Osteoblast (primary cell): ENCODE measurements at regions not wholly inside any gene's neighbourhood (a gene's known extent, or its start where the extent isn't known, plus 50 kb on each side); places are given as distances from the start of the nearest gene placed in this dataset.

Experiments used
- DNase-seq: peaks from one replicate; pipeline ENCODE4 v3.0.0; 2011; ENCODE audit warnings: low spot score, mixed read lengths; ENCODE audit not compliant: insufficient read length; ENCODE audit errors: missing footprints
- H2AFZ ChIP-seq: 2 replicates; pipeline ENCODE4 v1.6.0; 2011; ENCODE audit warnings: mild to moderate bottlenecking, low read length
- H3K27ac ChIP-seq: 2 replicates; pipeline ENCODE4 v1.5.1; 2011; ENCODE audit warnings: mild to moderate bottlenecking, low read depth, low read length, moderate library complexity
- H3K27me3 ChIP-seq: 2 replicates; pipeline ENCODE4 v1.6.0; 2012; ENCODE audit warnings: mild to moderate bottlenecking, control low read depth, inconsistent platforms, low read length, moderate library complexity; ENCODE audit not compliant: insufficient read depth
- H3K36me3 ChIP-seq: 2 replicates; pipeline ENCODE4 v1.5.1; 2011; ENCODE audit warnings: mild to moderate bottlenecking, low read length, control low read depth, moderate library complexity; ENCODE audit not compliant: insufficient read depth
- H3K4me1 ChIP-seq: 2 replicates; pipeline ENCODE4 v1.5.1; 2011; ENCODE audit warnings: mild to moderate bottlenecking, low read length, control low read depth, moderate library complexity; ENCODE audit not compliant: insufficient read depth
- H3K4me2 ChIP-seq: 2 replicates; pipeline ENCODE4 v1.6.0; 2011; ENCODE audit warnings: mild to moderate bottlenecking, low read length; ENCODE audit not compliant: insufficient read depth
- H3K4me3 ChIP-seq: fragments of 200-600 bp; sonication (generic); 3 replicates; pipeline ENCODE4 v1.5.1; 2012; ENCODE audit warnings: mild to moderate bottlenecking, low read length, inconsistent platforms; ENCODE audit not compliant: insufficient read depth
- H3K79me2 ChIP-seq: 2 replicates; pipeline ENCODE4 v1.6.0; 2012; ENCODE audit warnings: mild to moderate bottlenecking, low read length, control low read depth, inconsistent platforms; ENCODE audit not compliant: insufficient read depth
- H3K9me3 ChIP-seq: 2 replicates; pipeline ENCODE4 v1.5.1; 2011; ENCODE audit warnings: low read depth, low read length, control low read depth
- H4K20me1 ChIP-seq: 2 replicates; pipeline ENCODE4 v1.6.0; 2012; ENCODE audit warnings: mild to moderate bottlenecking, low read length, control low read depth; ENCODE audit not compliant: insufficient read depth
- TF ChIP-seq, protein P1 (sequence below): IDR thresholded peaks from 2 replicates; pipeline ENCODE4 v1.5.1; 2011; ENCODE audit warnings: mild to moderate bottlenecking, low read depth, low read length, moderate library complexity; ENCODE audit errors: extremely low read depth

DNA sequence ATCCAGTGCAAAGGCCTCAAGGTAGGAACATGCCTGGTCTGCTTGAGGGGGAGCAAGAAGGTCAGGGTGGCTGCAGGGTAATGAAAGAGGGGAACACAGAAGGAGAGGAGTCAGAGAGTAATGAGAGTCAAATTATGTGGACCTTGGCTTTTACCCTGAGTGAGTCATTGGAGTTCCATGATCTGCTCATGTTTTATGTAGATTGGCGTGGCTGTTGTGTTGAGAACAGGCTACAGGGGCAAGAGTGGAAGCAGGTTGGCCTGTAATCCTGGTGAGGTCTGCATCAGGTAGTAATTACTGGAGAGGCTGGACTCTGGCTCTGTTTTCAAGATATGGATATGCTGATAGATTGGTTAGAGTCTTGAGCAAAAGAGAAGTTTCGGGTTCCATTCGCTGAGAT, 177.7 kb upstream of the NR3C1 start:
- H3K27me3 ChIP-seq: no peaks in the 10 kb centered on the region
- H3K36me3 ChIP-seq: no peaks in the 10 kb centered on the region
- no peak overlapping the region for H3K4me3 ChIP-seq
- H3K4me2 ChIP-seq: no peak overlapping the region
- H4K20me1 ChIP-seq: no peaks in the 10 kb centered on the region
- H3K9me3 ChIP-seq: no peaks in the 10 kb centered on the region
- peaks cover 13% of the 10 kb centered on the region for H3K4me1 ChIP-seq
- TF ChIP-seq, protein P1, sequence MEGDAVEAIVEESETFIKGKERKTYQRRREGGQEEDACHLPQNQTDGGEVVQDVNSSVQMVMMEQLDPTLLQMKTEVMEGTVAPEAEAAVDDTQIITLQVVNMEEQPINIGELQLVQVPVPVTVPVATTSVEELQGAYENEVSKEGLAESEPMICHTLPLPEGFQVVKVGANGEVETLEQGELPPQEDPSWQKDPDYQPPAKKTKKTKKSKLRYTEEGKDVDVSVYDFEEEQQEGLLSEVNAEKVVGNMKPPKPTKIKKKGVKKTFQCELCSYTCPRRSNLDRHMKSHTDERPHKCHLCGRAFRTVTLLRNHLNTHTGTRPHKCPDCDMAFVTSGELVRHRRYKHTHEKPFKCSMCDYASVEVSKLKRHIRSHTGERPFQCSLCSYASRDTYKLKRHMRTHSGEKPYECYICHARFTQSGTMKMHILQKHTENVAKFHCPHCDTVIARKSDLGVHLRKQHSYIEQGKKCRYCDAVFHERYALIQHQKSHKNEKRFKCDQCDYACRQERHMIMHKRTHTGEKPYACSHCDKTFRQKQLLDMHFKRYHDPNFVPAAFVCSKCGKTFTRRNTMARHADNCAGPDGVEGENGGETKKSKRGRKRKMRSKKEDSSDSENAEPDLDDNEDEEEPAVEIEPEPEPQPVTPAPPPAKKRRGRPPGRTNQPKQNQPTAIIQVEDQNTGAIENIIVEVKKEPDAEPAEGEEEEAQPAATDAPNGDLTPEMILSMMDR: no peak
- no peak overlapping the region for H3K27ac ChIP-seq
- DNase-seq: no peak
- no peak overlapping the region for H2AFZ ChIP-seq
- H3K79me2 ChIP-seq: no peaks in the 10 kb centered on the region

DNA sequence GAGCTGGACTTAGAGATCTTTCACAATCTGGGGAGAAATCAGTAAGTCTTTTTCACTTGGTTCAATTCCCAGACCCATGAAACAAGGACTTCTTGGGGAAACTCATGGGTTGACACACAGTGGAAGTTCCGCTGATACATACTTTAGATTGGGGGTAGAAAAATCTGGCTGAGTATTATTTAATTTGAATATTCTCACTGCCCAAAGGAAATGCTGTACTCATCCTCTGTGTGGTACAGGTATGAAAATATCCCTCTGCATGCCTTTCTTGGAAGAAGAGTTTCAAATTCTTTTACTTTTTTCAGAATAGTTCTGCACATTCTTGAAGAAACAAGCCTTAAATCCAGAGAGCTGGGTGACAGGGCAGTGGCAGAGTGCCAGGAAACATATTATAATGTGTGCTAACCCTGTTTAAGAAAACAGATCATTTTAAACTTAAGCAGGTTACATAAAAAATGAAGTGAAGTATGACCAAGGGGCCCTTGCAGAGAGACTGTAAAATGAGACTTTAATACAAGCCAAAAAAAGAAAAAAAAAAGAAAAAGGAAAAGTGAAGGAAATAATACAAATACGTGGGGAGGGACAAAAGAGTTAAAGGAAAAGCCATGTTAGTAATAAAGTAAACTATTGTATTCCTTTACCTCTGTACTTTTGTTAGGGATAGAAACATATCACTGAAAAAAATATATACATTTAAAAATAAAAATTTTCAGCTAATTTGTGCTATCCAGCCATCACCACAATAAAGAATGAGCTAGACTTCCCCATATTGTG, 173.4 kb upstream of the NR3C1 start:
- TF ChIP-seq, protein P1: no peak
- no peaks in the 10 kb centered on the region for H3K79me2 ChIP-seq
- DNase-seq: peak; percentile 72
- H3K36me3 ChIP-seq: no peaks in the 10 kb centered on the region
- H2AFZ ChIP-seq: no peak overlapping the region
- peaks cover 16% of the 10 kb centered on the region for H3K4me1 ChIP-seq
- H4K20me1 ChIP-seq: no peaks in the 10 kb centered on the region
- peak overlapping the region; percentile 31 for H3K27ac ChIP-seq
- H3K9me3 ChIP-seq: no peaks in the 10 kb centered on the region
- peak overlapping the region; percentile 14 for H3K4me2 ChIP-seq
- no peak overlapping the region for H3K4me3 ChIP-seq
- no peaks in the 10 kb centered on the region for H3K27me3 ChIP-seq

DNA sequence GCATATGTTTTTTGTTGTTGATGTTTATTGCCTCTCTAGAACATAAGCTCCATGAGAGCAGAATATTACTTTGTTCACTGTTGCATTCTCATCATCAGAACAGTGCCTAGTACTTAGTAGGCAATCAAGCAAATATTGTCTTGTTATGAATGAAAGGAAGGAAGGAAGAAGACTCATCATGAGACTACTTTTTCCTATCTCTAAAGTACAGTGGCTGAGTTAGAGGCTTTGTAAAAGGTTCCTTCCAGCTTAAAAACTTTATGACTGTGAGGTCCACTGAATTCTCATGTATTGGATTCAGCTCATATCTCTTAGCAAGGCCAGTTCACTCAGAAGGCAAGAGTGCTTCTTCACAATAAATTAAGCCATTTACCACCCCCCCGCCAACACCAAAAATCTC, 171.8 kb upstream of the NR3C1 start:
- H3K79me2 ChIP-seq: no peaks in the 10 kb centered on the region
- H2AFZ ChIP-seq: no peak overlapping the region
- TF ChIP-seq, protein P1: no peak
- no peak overlapping the region for H3K4me2 ChIP-seq
- H3K9me3 ChIP-seq: no peaks in the 10 kb centered on the region
- DNase-seq: no peak
- H3K27ac ChIP-seq: no peak overlapping the region
- no peaks in the 10 kb centered on the region for H3K36me3 ChIP-seq
- peaks cover 16% of the 10 kb centered on the region for H3K4me1 ChIP-seq
- H4K20me1 ChIP-seq: no peaks in the 10 kb centered on the region
- no peaks in the 10 kb centered on the region for H3K27me3 ChIP-seq
- no peak overlapping the region for H3K4me3 ChIP-seq

DNA sequence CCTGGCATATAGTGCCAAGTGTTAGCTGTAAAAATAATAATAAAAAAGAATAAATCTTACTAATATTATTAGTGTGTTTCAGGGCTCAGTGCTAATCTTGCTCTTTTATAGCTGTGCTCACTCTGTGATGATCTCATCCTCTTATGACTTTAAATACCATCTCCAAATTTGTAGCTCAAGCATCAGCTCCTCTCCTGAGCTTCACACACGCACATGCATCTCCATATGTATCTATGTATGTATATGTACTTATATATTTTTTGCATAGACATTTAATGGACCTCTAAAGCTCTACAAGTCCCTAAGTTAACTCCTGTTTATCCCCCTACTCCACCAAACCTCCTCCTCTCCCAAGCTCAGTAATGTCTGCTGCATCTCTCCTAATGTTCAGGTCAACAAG, 170.8 kb upstream of the NR3C1 start:
- Histone ChIP-seq H4K20me1 (no peaks in the 10 kb centered on the region), H3K79me2 (no peaks in the 10 kb centered on the region), H3K4me3 (no peak overlapping the region), H3K27me3 (no peaks in the 10 kb centered on the region), H2AFZ (no peak overlapping the region), H3K27ac (no peak overlapping the region), H3K4me2 (no peak overlapping the region), H3K9me3 (no peaks in the 10 kb centered on the region), H3K4me1 (peaks cover 26% of the 10 kb centered on the region), H3K36me3 (no peaks in the 10 kb centered on the region)
- peak; percentile 10 for DNase-seq
- TF ChIP-seq, protein P1: no peak
